ENCODE measurements at regions not wholly inside any gene's neighbourhood (a gene's known extent, or its start where the extent isn't known, plus 50 kb on each side); places are given as distances from the start of the nearest gene placed in this dataset.

DNA sequence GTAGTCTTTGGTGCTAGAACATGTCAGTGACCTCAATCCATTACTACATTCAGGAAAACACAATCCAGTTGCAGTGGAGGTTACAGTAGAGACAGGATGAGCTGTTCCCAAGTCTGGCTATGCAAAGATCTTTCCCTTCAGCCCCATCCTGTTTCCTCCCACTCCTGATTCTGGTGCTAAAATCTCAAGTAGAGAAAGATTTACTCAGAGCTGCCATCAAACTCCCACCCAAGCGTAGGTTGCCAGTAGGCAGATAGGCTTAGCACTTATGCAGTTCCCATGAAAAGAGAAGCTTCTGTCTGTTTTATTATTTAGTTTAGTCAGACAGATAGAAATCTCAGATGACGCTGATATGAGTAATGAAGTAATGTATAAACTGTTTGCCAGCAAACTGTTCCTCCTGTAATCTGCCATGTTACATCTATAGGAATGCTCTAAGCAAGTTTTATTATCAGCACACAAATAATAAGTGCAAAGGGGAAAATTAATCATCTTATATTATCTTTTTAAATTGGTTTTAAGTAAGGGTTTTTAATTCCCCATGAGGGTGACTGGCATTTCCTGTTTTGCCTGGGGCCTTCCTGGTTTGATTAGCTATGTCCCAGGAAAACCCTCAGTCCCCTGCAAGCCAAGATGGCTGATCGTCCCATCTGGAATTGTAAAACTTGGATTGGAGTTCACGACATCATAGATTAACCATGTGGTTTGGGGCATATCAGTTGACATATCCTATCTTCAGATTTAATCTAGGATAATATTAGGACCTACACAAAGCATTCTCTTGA, 188.3 kb upstream of the PALMD start:
- no peaks in the 10 kb centered on the region for H3K36me3 ChIP-seq (ENCODE audit: control insufficient read depth in 2 of 3, insufficient read depth in 3 of 3, low read length in 3 of 3)
- H3K4me3 ChIP-seq (ENCODE audit: low read length in 3 of 3), result no peak overlapping the region
- no peaks in the 10 kb centered on the region for H3K27me3 ChIP-seq (ENCODE audit: control insufficient read depth, insufficient read depth, low read length)
- no peak overlapping the region for H3K27ac ChIP-seq (ENCODE audit: low read depth in 2 of 2, low read length in 2 of 2)
- no peaks in the 10 kb centered on the region for H3K4me1 ChIP-seq (ENCODE audit: control insufficient read depth in 2 of 3, insufficient read depth in 2 of 3, low read depth in 1 of 3, low read length in 3 of 3)
- DNase-seq (no peak), FAIRE-seq (no peak)
- H3K9me3 ChIP-seq (ENCODE audit: control insufficient read depth in 2 of 3, insufficient read depth in 1 of 3, low read length in 3 of 3), result no peaks in the 10 kb centered on the region
- intact Hi-C loops (cut with DNase I), result no loop called here
- TF ChIP-seq, protein P1, sequence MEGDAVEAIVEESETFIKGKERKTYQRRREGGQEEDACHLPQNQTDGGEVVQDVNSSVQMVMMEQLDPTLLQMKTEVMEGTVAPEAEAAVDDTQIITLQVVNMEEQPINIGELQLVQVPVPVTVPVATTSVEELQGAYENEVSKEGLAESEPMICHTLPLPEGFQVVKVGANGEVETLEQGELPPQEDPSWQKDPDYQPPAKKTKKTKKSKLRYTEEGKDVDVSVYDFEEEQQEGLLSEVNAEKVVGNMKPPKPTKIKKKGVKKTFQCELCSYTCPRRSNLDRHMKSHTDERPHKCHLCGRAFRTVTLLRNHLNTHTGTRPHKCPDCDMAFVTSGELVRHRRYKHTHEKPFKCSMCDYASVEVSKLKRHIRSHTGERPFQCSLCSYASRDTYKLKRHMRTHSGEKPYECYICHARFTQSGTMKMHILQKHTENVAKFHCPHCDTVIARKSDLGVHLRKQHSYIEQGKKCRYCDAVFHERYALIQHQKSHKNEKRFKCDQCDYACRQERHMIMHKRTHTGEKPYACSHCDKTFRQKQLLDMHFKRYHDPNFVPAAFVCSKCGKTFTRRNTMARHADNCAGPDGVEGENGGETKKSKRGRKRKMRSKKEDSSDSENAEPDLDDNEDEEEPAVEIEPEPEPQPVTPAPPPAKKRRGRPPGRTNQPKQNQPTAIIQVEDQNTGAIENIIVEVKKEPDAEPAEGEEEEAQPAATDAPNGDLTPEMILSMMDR (IDR thresholded peaks at IDR 0.05; ENCODE audit: borderline replicate concordance, extremely low read depth, insufficient read depth), result no peak
- no peak overlapping the region for H3K9ac ChIP-seq (ENCODE audit: low read length in 3 of 3)

DNA sequence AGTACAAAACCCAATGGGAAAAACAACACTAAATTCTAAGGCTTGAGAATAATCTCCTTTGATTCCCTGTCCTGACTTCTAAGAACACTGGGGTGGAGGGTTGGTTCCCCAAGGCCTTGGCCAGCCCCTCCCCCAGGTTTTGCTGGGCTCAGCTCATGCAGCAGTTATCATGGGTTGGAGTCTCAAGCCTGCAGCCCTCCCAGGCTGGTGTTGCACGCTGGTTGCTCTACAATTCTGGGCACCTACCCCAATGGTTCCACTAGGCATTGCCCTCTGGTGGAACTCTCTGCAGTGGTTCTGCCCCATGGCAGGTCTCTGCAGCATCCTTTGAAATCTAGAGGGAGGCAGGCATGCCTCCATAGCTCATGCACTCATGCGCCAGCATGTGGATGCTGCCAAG, 184.4 kb upstream of the PALMD start:
- Histone ChIP-seq H3K27ac (ENCODE audit: low read depth in 2 of 2, low read length in 2 of 2) (no peak overlapping the region), H3K4me3 (ENCODE audit: low read length in 3 of 3) (no peak overlapping the region), H3K9me3 (ENCODE audit: control insufficient read depth in 2 of 3, insufficient read depth in 1 of 3, low read length in 3 of 3) (no peaks in the 10 kb centered on the region), H3K27me3 (ENCODE audit: control insufficient read depth, insufficient read depth, low read length) (no peaks in the 10 kb centered on the region), H3K4me1 (ENCODE audit: control insufficient read depth in 2 of 3, insufficient read depth in 2 of 3, low read depth in 1 of 3, low read length in 3 of 3) (no peaks in the 10 kb centered on the region), H3K36me3 (ENCODE audit: control insufficient read depth in 2 of 3, insufficient read depth in 3 of 3, low read length in 3 of 3) (no peaks in the 10 kb centered on the region), H3K9ac (ENCODE audit: low read length in 3 of 3) (no peak overlapping the region)
- intact Hi-C loops (cut with DNase I), result loop anchor here (5.0 kb wide), 1 partner anchor 234 kb away; no protein-coding TSS in a partner anchor
- no peak for DNase-seq
- FAIRE-seq, result no peak
- TF ChIP-seq, protein P1 (IDR thresholded peaks at IDR 0.05; ENCODE audit: borderline replicate concordance, extremely low read depth, insufficient read depth), result no peak

DNA sequence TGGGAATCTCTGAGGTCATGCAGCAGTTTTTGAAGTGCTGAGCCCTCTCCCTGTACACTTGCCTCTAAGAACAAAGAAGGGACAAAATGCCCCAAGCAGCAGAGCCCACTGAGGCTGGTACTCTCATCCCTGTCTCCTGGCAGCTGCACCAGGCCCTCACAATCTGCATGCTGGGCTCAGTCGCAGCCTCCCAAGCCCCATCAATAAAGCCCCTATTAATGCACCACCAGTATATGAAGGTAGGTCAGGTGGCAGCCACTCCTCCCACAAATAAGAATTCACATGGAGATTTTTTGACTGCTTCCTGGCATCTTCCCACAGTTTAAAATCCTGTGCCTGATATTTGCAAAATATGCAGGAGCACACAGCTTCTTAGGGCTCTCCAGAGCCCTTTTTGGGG, 181.2 kb upstream of the PALMD start:
- Histone ChIP-seq H3K36me3 (ENCODE audit: control insufficient read depth in 2 of 3, insufficient read depth in 3 of 3, low read length in 3 of 3) (no peaks in the 10 kb centered on the region), H3K4me3 (ENCODE audit: low read length in 3 of 3) (no peak overlapping the region), H3K9ac (ENCODE audit: low read length in 3 of 3) (no peak overlapping the region), H3K27ac (ENCODE audit: low read depth in 2 of 2, low read length in 2 of 2) (no peak overlapping the region), H3K9me3 (ENCODE audit: control insufficient read depth in 2 of 3, insufficient read depth in 1 of 3, low read length in 3 of 3) (no peaks in the 10 kb centered on the region), H3K4me1 (ENCODE audit: control insufficient read depth in 2 of 3, insufficient read depth in 2 of 3, low read depth in 1 of 3, low read length in 3 of 3) (no peaks in the 10 kb centered on the region), H3K27me3 (ENCODE audit: control insufficient read depth, insufficient read depth, low read length) (no peaks in the 10 kb centered on the region)
- no peak for DNase-seq
- intact Hi-C loops (cut with DNase I), result loop anchor here (5.0 kb wide), 1 partner anchor 237 kb away; no protein-coding TSS in a partner anchor
- FAIRE-seq, result no peak
- TF ChIP-seq, protein P1 (IDR thresholded peaks at IDR 0.05; ENCODE audit: borderline replicate concordance, extremely low read depth, insufficient read depth), result no peak

All from kidney (tissue), 13 donors.